Peyer's patch (tissue), 4 donors: ENCODE measurements at regions not wholly inside any gene's neighbourhood (a gene's known extent, or its start where the extent isn't known, plus 50 kb on each side); places are given as distances from the start of the nearest gene placed in this dataset.

ENCODE experiments used
- POLR2A ChIP-seq, 2 donors: fragments of 450-650 bp; IDR thresholded peaks; one replicate each; pipeline ENCODE4 v1.5.1; 2017; ENCODE audit warnings: antibody characterized with exemption in 2 of 2, mild to moderate bottlenecking in 2 of 2, moderate library complexity in 2 of 2
- TF ChIP-seq, protein P1 (sequence below), 6 experiments: fragments of 450-650 bp in 4 of 6; fragments of 200-600 bp in 2 of 6; sonication (generic) in 1 of 6; IDR thresholded peaks; one replicate each; pipeline ENCODE4 v1.5.1; 2017 to 2019; ENCODE audit warnings: antibody characterized with exemption in 6 of 6, mild to moderate bottlenecking in 3 of 6, moderate library complexity in 1 of 6

- TF ChIP-seq, protein P1, sequence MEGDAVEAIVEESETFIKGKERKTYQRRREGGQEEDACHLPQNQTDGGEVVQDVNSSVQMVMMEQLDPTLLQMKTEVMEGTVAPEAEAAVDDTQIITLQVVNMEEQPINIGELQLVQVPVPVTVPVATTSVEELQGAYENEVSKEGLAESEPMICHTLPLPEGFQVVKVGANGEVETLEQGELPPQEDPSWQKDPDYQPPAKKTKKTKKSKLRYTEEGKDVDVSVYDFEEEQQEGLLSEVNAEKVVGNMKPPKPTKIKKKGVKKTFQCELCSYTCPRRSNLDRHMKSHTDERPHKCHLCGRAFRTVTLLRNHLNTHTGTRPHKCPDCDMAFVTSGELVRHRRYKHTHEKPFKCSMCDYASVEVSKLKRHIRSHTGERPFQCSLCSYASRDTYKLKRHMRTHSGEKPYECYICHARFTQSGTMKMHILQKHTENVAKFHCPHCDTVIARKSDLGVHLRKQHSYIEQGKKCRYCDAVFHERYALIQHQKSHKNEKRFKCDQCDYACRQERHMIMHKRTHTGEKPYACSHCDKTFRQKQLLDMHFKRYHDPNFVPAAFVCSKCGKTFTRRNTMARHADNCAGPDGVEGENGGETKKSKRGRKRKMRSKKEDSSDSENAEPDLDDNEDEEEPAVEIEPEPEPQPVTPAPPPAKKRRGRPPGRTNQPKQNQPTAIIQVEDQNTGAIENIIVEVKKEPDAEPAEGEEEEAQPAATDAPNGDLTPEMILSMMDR (IDR thresholded peaks at IDR 0.05), result no peak
- TF ChIP-seq POLR2A (IDR thresholded peaks at IDR 0.05), result no peak
These were observed 677.1 kb upstream of the NR2F2 start for GRCh38 chr15:95653361-95653805.
